NCI-H2227 (cell line): ENCODE measurements at regions not wholly inside any gene's neighbourhood (a gene's known extent, or its start where the extent isn't known, plus 50 kb on each side); places are given as distances from the start of the nearest gene placed in this dataset.
"Not testable (repeated sequence)": the region's sequence is repeated elsewhere in the genome, so short reads cannot be mapped to it uniquely, and the experiment has no call there.

ENCODE experiments used
- DNase-seq: peaks from one replicate; lab custom pipeline; 2025; ENCODE audit not compliant: unreplicated experiment; lab: John Stamatoyannopoulos, UW

GRCh38 chr4:170853422-170854021, 763.8 kb upstream of the AADAT start:
- no peak for DNase-seq

GRCh38 chr4:170849969-170850368, 760.2 kb upstream of the AADAT start:
- no peak for DNase-seq

GRCh38 chr4:170827562-170828274, 738.0 kb upstream of the AADAT start:
- no peak for DNase-seq

DNA sequence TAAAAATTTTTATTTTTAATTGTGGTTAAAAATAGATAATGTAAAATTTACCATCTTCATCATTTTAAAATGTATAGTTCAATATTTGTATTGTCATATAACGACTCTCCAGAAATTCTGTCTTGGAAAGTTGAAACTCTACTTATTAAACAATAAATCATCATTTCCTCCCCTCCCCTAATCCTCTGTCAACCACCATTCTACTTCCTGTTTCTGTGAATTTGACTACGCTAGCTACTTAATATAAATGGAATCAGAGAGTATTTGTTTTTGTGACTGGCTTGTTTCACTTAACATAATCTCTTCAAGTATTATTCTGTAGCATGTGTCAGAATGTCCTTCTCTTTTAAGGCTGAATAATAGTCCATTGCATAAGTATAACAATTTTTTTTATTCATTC, 729.0 kb upstream of the AADAT start:
- no peak for DNase-seq

GRCh38 chr4:170805352-170805751, 715.6 kb upstream of the AADAT start:
- no peak for DNase-seq

DNA sequence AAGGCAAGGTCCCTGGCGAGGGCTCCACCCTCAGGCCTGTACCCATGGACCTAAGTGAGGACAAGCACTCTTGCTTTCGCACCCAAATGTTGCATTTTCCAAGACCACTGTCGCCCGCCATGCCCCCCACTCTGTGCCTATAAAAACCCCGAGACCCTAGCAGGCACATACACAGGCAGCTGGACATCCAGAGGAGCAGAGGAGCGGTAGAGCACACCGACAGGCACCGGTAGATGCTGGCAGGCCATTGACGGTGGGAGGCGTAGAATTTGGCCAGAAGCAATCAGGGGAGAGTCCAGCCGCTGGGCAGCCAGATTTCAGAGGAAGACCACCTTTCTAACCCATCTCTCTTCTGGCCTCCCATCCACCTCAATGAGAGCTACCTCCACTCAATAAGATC, 715.2 kb upstream of the AADAT start:
- no peak for DNase-seq

DNA sequence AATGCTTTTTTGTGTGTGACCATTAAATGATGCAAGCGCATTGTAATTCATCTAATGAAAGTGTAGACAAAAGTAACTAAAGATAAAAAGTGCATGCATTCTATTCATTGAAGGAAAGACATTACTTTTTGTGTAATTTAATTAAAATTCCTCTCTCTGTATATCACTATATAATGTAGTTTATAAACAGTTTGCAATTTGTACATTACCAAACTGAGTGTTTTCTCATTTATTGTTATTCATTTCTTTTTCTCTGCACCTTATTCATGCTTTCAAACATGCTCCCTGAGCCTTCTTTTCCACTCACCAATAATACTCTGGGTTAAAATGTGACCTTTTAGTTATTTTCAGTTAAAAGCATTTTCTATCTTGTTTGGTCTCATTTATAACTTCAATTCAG, 713.7 kb upstream of the AADAT start:
- DNase-seq = no peak

- DNase-seq = no peak
Measured at GRCh38 chr4:170801771-170802170, 712.0 kb upstream of the AADAT start.

DNA sequence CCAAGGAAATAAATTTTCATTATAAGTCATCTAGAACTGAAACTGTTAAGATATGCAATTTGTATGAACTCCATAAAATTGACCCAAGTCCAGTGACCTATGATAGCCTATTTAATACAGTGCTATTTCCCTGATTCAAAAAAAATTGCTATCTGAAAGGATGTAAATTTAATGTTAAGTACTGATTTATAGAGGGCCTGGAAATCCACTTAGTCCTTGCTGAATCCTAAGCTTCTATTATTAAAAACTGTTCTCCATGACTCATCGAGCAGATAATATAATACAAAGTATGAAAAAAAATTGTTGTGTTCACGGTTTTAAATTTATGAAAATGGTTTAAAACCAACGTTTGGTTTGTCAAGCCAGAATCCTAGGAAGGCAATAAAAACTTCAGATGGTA, 704.8 kb upstream of the AADAT start:
- DNase-seq = no peak

DNA sequence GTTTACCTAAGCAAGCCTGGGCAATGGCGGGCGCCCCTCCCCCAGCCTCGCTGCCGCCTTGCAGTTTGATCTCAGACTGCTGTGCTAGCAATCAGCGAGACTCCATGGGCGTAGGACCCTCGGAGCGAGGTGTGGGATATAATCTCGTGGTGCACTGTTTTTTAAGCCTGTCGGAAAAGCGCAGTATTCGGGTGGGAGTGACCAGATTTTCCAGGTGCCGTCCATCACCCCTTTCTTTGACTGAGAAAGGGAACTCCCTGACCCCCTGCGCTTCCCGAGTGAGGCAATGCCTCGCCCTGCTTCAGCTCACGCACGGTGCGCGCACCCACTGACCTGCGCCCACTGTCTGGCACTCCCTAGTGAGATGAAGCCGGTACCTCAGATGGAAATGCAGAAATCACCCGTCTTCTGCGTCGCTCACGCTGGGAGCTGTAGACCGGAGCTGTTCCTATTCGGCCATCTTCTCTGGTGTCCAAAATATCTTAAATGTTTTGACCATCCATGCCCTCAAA, 698.8 kb upstream of the AADAT start:
- not testable (repeated sequence) for DNase-seq

GRCh38 chr4:170777663-170778062, 687.9 kb upstream of the AADAT start:
- no peak for DNase-seq

DNA sequence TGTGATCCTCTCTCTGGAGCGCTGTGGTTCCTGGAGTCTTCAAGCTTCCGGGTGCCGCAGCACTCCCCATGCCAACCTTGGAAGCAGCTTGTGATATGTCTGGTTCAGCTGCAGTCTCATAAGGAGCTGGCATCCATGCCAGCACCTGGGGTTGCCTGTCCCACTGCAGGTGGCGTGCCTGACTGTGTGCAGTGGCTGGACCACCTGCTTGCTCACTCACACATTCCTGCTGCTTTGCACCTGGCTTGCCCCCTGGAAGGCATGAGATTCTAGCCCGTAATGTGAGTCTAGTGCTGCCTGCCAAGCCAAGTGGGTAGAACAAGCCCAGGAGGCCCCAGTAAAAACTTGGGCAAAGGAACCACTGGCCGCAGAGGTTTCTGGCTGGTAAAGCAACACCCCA, 687.2 kb upstream of the AADAT start:
- DNase-seq = no peak

- DNase-seq = no peak
Measured at GRCh38 chr4:170775851-170776250, 686.1 kb upstream of the AADAT start.

- DNase-seq = no peak
Measured at GRCh38 chr4:170773709-170774273, 684.0 kb upstream of the AADAT start.

DNA sequence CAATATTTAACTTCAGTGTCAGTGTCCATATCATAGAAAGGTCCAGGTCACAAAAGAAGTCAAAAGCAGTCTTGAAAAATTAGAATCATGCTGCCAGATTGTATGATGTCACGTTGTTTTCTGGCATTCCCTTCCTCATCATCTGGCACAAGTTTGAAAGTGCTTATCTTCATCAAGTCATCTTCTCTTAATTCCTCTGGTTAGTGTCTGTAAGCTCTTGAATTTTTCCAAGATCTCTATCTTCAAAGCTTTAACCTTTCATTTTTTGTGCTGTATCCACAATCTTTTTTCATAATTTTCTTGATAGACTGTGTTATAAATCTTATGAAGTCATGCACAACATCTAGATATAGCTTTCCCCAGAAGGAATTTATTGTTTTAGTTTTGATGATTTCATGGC, 682.7 kb upstream of the AADAT start:
- DNase-seq = no peak

- DNase-seq = no peak
Measured at GRCh38 chr4:170770664-170771063, 680.9 kb upstream of the AADAT start.

GRCh38 chr4:170769862-170770261, 680.1 kb upstream of the AADAT start:
- DNase-seq = no peak

DNA sequence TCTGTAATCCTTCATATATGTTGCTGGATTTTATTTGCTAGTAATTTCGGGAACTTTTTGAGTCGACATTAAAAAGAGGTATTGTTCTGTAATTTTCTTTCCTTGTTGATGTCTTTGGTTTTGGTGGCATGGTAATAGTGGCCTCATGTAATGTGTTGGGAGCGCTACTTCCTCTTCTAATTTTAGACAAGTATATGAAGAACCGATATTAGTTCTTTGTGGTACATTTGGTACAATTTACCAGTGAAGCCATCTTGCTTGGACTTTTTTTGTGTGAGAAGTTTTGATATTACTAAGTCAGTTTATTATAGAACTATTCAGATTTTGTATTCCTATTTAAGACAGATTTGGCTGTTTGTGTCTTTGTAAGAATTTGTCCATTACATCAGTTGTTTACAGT, 669.2 kb upstream of the AADAT start:
- no peak for DNase-seq

- DNase-seq = no peak
Measured at GRCh38 chr4:170750519-170750918, 660.8 kb upstream of the AADAT start.

DNA sequence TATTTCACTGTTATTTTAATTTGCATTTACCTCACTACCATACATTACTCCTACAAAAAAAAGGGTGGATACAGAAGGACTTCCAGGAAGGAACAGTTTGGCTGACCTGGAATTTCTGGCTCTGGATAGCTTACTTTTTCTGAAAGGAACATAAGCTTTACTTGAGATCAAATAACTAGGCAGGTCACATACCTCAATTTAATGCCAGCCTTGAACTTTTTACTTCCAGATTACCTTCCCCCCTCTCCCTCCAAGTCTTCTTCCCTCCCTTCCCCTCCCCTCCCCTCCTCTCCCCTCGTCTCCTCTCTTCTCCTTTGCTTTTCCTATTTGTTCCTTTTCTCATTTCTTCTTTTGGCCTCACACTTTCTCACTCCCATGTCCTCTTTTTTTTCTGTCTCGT, 659.2 kb upstream of the AADAT start:
- no peak for DNase-seq

DNA sequence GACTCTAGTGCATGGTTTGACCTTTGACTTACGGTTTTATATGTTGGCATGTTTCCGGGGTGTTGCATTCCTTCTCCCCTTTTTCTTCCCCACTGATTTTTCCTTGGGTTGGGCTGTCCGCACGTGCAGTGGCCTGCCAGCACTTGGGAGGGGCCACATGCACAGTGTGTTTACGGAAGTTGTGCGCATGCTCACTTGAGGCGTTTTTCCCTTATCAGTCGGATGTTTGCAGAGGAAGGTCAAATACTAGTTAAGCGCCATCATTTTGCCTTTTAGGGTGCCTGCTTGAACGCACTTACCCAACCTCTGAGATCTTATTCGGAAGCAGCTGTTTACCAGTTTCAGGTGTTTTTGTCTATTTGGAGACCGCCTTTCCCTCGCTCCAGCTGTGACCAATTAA, 653.9 kb upstream of the AADAT start:
- no peak for DNase-seq

- no peak for DNase-seq
Measured at GRCh38 chr4:170741856-170742255, 652.1 kb upstream of the AADAT start.

GRCh38 chr4:170736710-170737109, 647.0 kb upstream of the AADAT start:
- no peak for DNase-seq
